Astrocyte (in vitro differentiated cells and primary cell): ENCODE measurements at regions not wholly inside any gene's neighbourhood (a gene's known extent, or its start where the extent isn't known, plus 50 kb on each side); places are given as distances from the start of the nearest gene placed in this dataset.

Experiments
- DNase-seq: peaks from one replicate; pipeline ENCODE4 v3.0.0-alpha.2; 2010; ENCODE audit warnings: low read depth
- FAIRE-seq: peaks from 2 replicates; lab custom pipeline; 2011; peaks lifted over from hg19 to GRCh38; lab: Jason Lieb, UNC
- H2AFZ ChIP-seq: 2 replicates; pipeline ENCODE4 v1.6.0; 2012; ENCODE audit warnings: low read depth, low read length, inconsistent platforms
- H3K27ac ChIP-seq: 2 replicates; pipeline ENCODE4 v1.5.1; 2011; ENCODE audit warnings: low read depth, low read length, inconsistent platforms
- H3K27me3 ChIP-seq: 2 replicates; pipeline ENCODE4 v1.6.0; 2011; ENCODE audit warnings: low read length, inconsistent platforms; ENCODE audit not compliant: insufficient read depth
- H3K36me3 ChIP-seq: 2 replicates; pipeline ENCODE4 v1.5.1; 2011; ENCODE audit warnings: low read length, inconsistent platforms; ENCODE audit not compliant: insufficient read depth
- H3K4me1 ChIP-seq: 2 replicates; pipeline ENCODE4 v1.5.1; 2011; ENCODE audit warnings: low read length, inconsistent platforms; ENCODE audit not compliant: insufficient read depth
- H3K4me2 ChIP-seq: 2 replicates; pipeline ENCODE4 v1.6.0; 2012; ENCODE audit warnings: low read length, inconsistent platforms
- H3K4me3 ChIP-seq: 2 replicates; pipeline ENCODE4 v1.5.1; 2011; ENCODE audit warnings: low read depth, mild to moderate bottlenecking, low read length, inconsistent platforms; ENCODE audit not compliant: insufficient read depth
- H3K79me2 ChIP-seq: 2 replicates; pipeline ENCODE4 v1.6.0; 2012; ENCODE audit warnings: mild to moderate bottlenecking, low read length, inconsistent platforms; ENCODE audit not compliant: insufficient read depth
- H3K9ac ChIP-seq: 2 replicates; pipeline ENCODE4 v1.6.0; 2012; ENCODE audit warnings: mild to moderate bottlenecking, low read length, inconsistent platforms
- H3K9me3 ChIP-seq: 2 replicates; pipeline ENCODE4 v1.5.1; 2012; ENCODE audit warnings: low read depth, mild to moderate bottlenecking, low read length, inconsistent platforms; ENCODE audit not compliant: insufficient read depth
- H4K20me1 ChIP-seq: 2 replicates; pipeline ENCODE4 v1.6.0; 2012; ENCODE audit warnings: low read length, inconsistent platforms; ENCODE audit not compliant: insufficient read depth
- H3K27ac Mint-ChIP-seq: one replicate; pipeline ENCODE4 v1.8.0; 2021; ENCODE audit warnings: mild to moderate bottlenecking, mixed read lengths; ENCODE audit not compliant: unreplicated experiment
- H3K27me3 Mint-ChIP-seq: one replicate; pipeline ENCODE4 v1.8.0; 2021; ENCODE audit warnings: low read depth, mixed read lengths; ENCODE audit not compliant: unreplicated experiment
- H3K36me3 Mint-ChIP-seq: one replicate; pipeline ENCODE4 v1.8.0; 2021; ENCODE audit warnings: low read depth, mixed read lengths; ENCODE audit not compliant: unreplicated experiment
- H3K4me1 Mint-ChIP-seq: one replicate; pipeline ENCODE4 v1.8.0; 2021; ENCODE audit warnings: low read depth, mixed read lengths; ENCODE audit not compliant: unreplicated experiment
- H3K4me3 Mint-ChIP-seq: one replicate; pipeline ENCODE4 v1.8.0; 2021; ENCODE audit warnings: mild to moderate bottlenecking, moderate library complexity, mixed read lengths; ENCODE audit not compliant: unreplicated experiment
- H3K9me3 Mint-ChIP-seq: one replicate; pipeline ENCODE4 v1.8.0; 2021; ENCODE audit warnings: mild to moderate bottlenecking, mixed read lengths; ENCODE audit not compliant: unreplicated experiment
- EZH2 ChIP-seq: IDR thresholded peaks from 2 replicates; pipeline ENCODE4 v1.6.1; 2012; ENCODE audit warnings: mild to moderate bottlenecking, low read length, inconsistent platforms; ENCODE audit not compliant: insufficient read depth
- TF ChIP-seq, protein P1 (sequence below): IDR thresholded peaks from 2 replicates; pipeline ENCODE4 v1.5.1; 2011; ENCODE audit warnings: low read depth, mild to moderate bottlenecking, inconsistent platforms, low read length, moderate library complexity; ENCODE audit not compliant: insufficient read depth

- no peak overlapping the region for H3K4me3 Mint-ChIP-seq
- H3K9me3 Mint-ChIP-seq: no peaks in the 10 kb centered on the region
- no peak overlapping the region for H3K27ac ChIP-seq
- H3K4me1 Mint-ChIP-seq: peaks cover 17% of the 10 kb centered on the region
- no peaks in the 10 kb centered on the region for H3K36me3 Mint-ChIP-seq
- no peak overlapping the region for H3K4me2 ChIP-seq
- no peaks in the 10 kb centered on the region for H3K9me3 ChIP-seq
- H3K27me3 ChIP-seq: peaks cover 6% of the 10 kb centered on the region
- H3K4me3 ChIP-seq: no peak overlapping the region
- no peak overlapping the region for H3K9ac ChIP-seq
- TF ChIP-seq EZH2: no peak
- TF ChIP-seq, protein P1, sequence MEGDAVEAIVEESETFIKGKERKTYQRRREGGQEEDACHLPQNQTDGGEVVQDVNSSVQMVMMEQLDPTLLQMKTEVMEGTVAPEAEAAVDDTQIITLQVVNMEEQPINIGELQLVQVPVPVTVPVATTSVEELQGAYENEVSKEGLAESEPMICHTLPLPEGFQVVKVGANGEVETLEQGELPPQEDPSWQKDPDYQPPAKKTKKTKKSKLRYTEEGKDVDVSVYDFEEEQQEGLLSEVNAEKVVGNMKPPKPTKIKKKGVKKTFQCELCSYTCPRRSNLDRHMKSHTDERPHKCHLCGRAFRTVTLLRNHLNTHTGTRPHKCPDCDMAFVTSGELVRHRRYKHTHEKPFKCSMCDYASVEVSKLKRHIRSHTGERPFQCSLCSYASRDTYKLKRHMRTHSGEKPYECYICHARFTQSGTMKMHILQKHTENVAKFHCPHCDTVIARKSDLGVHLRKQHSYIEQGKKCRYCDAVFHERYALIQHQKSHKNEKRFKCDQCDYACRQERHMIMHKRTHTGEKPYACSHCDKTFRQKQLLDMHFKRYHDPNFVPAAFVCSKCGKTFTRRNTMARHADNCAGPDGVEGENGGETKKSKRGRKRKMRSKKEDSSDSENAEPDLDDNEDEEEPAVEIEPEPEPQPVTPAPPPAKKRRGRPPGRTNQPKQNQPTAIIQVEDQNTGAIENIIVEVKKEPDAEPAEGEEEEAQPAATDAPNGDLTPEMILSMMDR: no peak
- no peaks in the 10 kb centered on the region for H3K27me3 Mint-ChIP-seq
- H4K20me1 ChIP-seq: no peaks in the 10 kb centered on the region
- FAIRE-seq: no peak
- no peak overlapping the region for H3K27ac Mint-ChIP-seq
- no peak overlapping the region for H2AFZ ChIP-seq
- DNase-seq: no peak
- no peaks in the 10 kb centered on the region for H3K36me3 ChIP-seq
- H3K4me1 ChIP-seq: peaks cover 5% of the 10 kb centered on the region
- H3K79me2 ChIP-seq: no peaks in the 10 kb centered on the region
Measured at GRCh38 chr20:39830903-39831302, 858.1 kb downstream of the MAFB start.

- no peaks in the 10 kb centered on the region for H4K20me1 ChIP-seq
- H3K9ac ChIP-seq: no peak overlapping the region
- H3K4me3 ChIP-seq: no peak overlapping the region
- DNase-seq (no peak), FAIRE-seq (no peak)
- H3K4me1 ChIP-seq: peaks cover 11% of the 10 kb centered on the region
- H2AFZ ChIP-seq: no peak overlapping the region
- Mint-ChIP-seq H3K4me3 (no peak overlapping the region), H3K9me3 (no peaks in the 10 kb centered on the region), H3K4me1 (peaks cover 28% of the 10 kb centered on the region), H3K27me3 (no peaks in the 10 kb centered on the region), H3K36me3 (no peaks in the 10 kb centered on the region), H3K27ac (no peak overlapping the region)
- no peaks in the 10 kb centered on the region for H3K79me2 ChIP-seq
- H3K9me3 ChIP-seq: no peaks in the 10 kb centered on the region
- H3K27me3 ChIP-seq: peaks cover 6% of the 10 kb centered on the region
- TF ChIP-seq, protein P1: no peak
- no peak for TF ChIP-seq EZH2
- peak overlapping the region; percentile 1 for H3K4me2 ChIP-seq
- no peak overlapping the region for H3K27ac ChIP-seq
- H3K36me3 ChIP-seq: no peaks in the 10 kb centered on the region
Measured at GRCh38 chr20:39829661-39830060, 859.4 kb downstream of the MAFB start.

- no peak for FAIRE-seq
Measured at GRCh38 chr20:39829256-39829655, 859.8 kb downstream of the MAFB start.

More at GRCh38 chr20:39829256-39829655, 859.8 kb downstream of the MAFB start:
- Mint-ChIP-seq H3K27ac (no peak overlapping the region), H3K36me3 (no peaks in the 10 kb centered on the region), H3K4me3 (no peak overlapping the region), H3K9me3 (no peaks in the 10 kb centered on the region), H3K4me1 (peaks cover 28% of the 10 kb centered on the region), H3K27me3 (no peaks in the 10 kb centered on the region)
- TF ChIP-seq, protein P1: peak; percentile 42
- no peak for TF ChIP-seq EZH2
- Histone ChIP-seq H3K4me3 (no peak overlapping the region), H2AFZ (no peak overlapping the region), H3K27me3 (peaks cover 6% of the 10 kb centered on the region), H3K4me1 (peaks cover 11% of the 10 kb centered on the region), H3K79me2 (no peaks in the 10 kb centered on the region), H3K9ac (no peak overlapping the region), H3K9me3 (no peaks in the 10 kb centered on the region), H3K4me2 (no peak overlapping the region), H3K36me3 (no peaks in the 10 kb centered on the region), H4K20me1 (no peaks in the 10 kb centered on the region), H3K27ac (no peak overlapping the region)
- no peak for DNase-seq
